NCI-H526 (cell line): ENCODE measurements at regions not wholly inside any gene's neighbourhood (a gene's known extent, or its start where the extent isn't known, plus 50 kb on each side); places are given as distances from the start of the nearest gene placed in this dataset.

ENCODE experiments used
- DNase-seq, 2 experiments: peaks; one replicate each; lab custom pipeline; 2025; lab: John Stamatoyannopoulos, UW

- no peak for DNase-seq
These were observed 116.2 kb downstream of the OLFM4 start for GRCh38 chr13:53144826-53145225.

GRCh38 chr13:53150568-53150967, 122.0 kb downstream of the OLFM4 start:
- DNase-seq: no peak

- DNase-seq: peak; percentile 79 to 91
These were observed 122.9 kb downstream of the OLFM4 start for GRCh38 chr13:53151336-53152056.

- DNase-seq: no peak
These were observed 123.4 kb downstream of the OLFM4 start for GRCh38 chr13:53152057-53152421.

- no peak for DNase-seq
These were observed 129.6 kb downstream of the OLFM4 start for GRCh38 chr13:53158201-53158600.

- no peak for DNase-seq
These were observed 130.8 kb downstream of the OLFM4 start for GRCh38 chr13:53159431-53159830.

GRCh38 chr13:53160211-53160610, 131.6 kb downstream of the OLFM4 start:
- DNase-seq: no peak

- DNase-seq: no peak
These were observed 132.6 kb downstream of the OLFM4 start for GRCh38 chr13:53161251-53161650.

GRCh38 chr13:53165261-53165660, 136.6 kb downstream of the OLFM4 start:
- no peak for DNase-seq

- no peak for DNase-seq
These were observed 138.9 kb downstream of the OLFM4 start for GRCh38 chr13:53167561-53167960.

GRCh38 chr13:53170910-53171309, 142.3 kb downstream of the OLFM4 start:
- DNase-seq: no peak

GRCh38 chr13:53174545-53174944, 145.9 kb downstream of the OLFM4 start:
- DNase-seq: no peak

GRCh38 chr13:53180684-53181083, 152.1 kb downstream of the OLFM4 start:
- DNase-seq: no peak

- no peak for DNase-seq
These were observed 154.1 kb downstream of the OLFM4 start for GRCh38 chr13:53182724-53183123.

GRCh38 chr13:53188120-53188519, 159.5 kb downstream of the OLFM4 start:
- no peak for DNase-seq

GRCh38 chr13:53189162-53189561, 160.5 kb downstream of the OLFM4 start:
- peak in 1 of 2 experiments; percentile 24 for DNase-seq

- DNase-seq: no peak
These were observed 162.5 kb downstream of the OLFM4 start for GRCh38 chr13:53191091-53191490.

GRCh38 chr13:53197424-53197823, 168.8 kb downstream of the OLFM4 start:
- peak; percentile 47 to 57 for DNase-seq

- peak; percentile 25 to 57 for DNase-seq
These were observed 169.4 kb downstream of the OLFM4 start for GRCh38 chr13:53198017-53198416.

- no peak for DNase-seq
These were observed 170.1 kb downstream of the OLFM4 start for GRCh38 chr13:53198736-53199135.

GRCh38 chr13:53200075-53200474, 171.5 kb downstream of the OLFM4 start:
- DNase-seq: no peak

GRCh38 chr13:53200498-53201453, 172.2 kb downstream of the OLFM4 start:
- peak; percentile 10 to 81 for DNase-seq
